ENCODE measurements at regions not wholly inside any gene's neighbourhood (a gene's known extent, or its start where the extent isn't known, plus 50 kb on each side); places are given as distances from the start of the nearest gene placed in this dataset.

DNA sequence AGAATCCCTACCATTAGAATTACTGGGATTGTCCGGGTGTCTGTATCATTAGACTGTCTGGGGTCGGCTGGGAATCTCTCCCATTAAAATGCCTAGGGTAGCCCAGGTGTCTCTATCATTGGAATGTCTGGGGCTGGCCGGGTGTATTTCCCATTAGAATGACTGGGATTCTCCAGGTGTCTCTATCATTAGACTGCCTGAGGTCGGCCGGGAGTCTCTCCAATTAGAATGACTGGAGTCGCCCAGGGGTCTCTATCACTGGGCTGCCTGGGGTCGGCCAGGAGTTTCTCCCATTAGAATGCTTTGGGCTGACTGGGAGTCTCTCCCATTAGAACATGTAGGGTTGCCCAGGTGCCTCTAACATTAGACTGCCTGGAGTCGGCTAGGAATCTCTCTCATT lies 1560.7 kb downstream of the UQCRFS1 start:
- TF ChIP-seq, protein P1, sequence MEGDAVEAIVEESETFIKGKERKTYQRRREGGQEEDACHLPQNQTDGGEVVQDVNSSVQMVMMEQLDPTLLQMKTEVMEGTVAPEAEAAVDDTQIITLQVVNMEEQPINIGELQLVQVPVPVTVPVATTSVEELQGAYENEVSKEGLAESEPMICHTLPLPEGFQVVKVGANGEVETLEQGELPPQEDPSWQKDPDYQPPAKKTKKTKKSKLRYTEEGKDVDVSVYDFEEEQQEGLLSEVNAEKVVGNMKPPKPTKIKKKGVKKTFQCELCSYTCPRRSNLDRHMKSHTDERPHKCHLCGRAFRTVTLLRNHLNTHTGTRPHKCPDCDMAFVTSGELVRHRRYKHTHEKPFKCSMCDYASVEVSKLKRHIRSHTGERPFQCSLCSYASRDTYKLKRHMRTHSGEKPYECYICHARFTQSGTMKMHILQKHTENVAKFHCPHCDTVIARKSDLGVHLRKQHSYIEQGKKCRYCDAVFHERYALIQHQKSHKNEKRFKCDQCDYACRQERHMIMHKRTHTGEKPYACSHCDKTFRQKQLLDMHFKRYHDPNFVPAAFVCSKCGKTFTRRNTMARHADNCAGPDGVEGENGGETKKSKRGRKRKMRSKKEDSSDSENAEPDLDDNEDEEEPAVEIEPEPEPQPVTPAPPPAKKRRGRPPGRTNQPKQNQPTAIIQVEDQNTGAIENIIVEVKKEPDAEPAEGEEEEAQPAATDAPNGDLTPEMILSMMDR (IDR thresholded peaks at IDR 0.05; ENCODE audit: low read depth, low read length): no peak
- TF ChIP-seq, protein P2, sequence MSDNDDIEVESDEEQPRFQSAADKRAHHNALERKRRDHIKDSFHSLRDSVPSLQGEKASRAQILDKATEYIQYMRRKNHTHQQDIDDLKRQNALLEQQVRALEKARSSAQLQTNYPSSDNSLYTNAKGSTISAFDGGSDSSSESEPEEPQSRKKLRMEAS (IDR thresholded peaks at IDR 0.05; ENCODE audit: low read depth, low read length): no peak
